ENCODE measurements at regions not wholly inside any gene's neighbourhood (a gene's known extent, or its start where the extent isn't known, plus 50 kb on each side); places are given as distances from the start of the nearest gene placed in this dataset.

GRCh38 chr17:79459846-79460245 is 151.0 kb downstream of the RBFOX3 start:
- no peaks in the 10 kb centered on the region for H3K4me1 Mint-ChIP-seq (ENCODE audit: low read depth, unreplicated experiment)
- H3K9me3 ChIP-seq = no peaks in the 10 kb centered on the region
- no peak overlapping the region for H3K27ac Mint-ChIP-seq (ENCODE audit: unreplicated experiment)
- H3K4me3 Mint-ChIP-seq (ENCODE audit: unreplicated experiment) = no peak overlapping the region
- no peaks in the 10 kb centered on the region for H3K9me3 Mint-ChIP-seq (ENCODE audit: unreplicated experiment)
- no peaks in the 10 kb centered on the region for H3K36me3 ChIP-seq (ENCODE audit: control insufficient read depth, insufficient read depth, low read length)
- H3K27me3 ChIP-seq (replicated peaks; ENCODE audit: control insufficient read depth, insufficient read depth, low read length) = no peaks in the 10 kb centered on the region
- CTCF ChIA-PET = no interaction called here
- DNase-seq = no peak
- no peak overlapping the region for H3K4me3 ChIP-seq (ENCODE audit: low read depth, low read length)
- BruUV-seq (replicated peaks) = no TSS peak
- H3K36me3 Mint-ChIP-seq (ENCODE audit: insufficient read depth, unreplicated experiment) = no peaks in the 10 kb centered on the region
- peaks cover 26% of the 10 kb centered on the region for H3K27me3 Mint-ChIP-seq (ENCODE audit: insufficient read depth, unreplicated experiment)
- TF ChIP-seq CTCF (IDR thresholded peaks at IDR 0.05; ENCODE audit: insufficient read depth in 1 of 2, low read depth in 1 of 2, low read length in 1 of 2, severe bottlenecking in 1 of 2, unreplicated experiment in 1 of 2) = no peak
- H3K4me1 ChIP-seq = no peaks in the 10 kb centered on the region
- intact Hi-C loops (cut with micrococcal nuclease; ENCODE audit: unreplicated experiment) = no loop called here
- POLR2A ChIA-PET = no interaction called here

DNA sequence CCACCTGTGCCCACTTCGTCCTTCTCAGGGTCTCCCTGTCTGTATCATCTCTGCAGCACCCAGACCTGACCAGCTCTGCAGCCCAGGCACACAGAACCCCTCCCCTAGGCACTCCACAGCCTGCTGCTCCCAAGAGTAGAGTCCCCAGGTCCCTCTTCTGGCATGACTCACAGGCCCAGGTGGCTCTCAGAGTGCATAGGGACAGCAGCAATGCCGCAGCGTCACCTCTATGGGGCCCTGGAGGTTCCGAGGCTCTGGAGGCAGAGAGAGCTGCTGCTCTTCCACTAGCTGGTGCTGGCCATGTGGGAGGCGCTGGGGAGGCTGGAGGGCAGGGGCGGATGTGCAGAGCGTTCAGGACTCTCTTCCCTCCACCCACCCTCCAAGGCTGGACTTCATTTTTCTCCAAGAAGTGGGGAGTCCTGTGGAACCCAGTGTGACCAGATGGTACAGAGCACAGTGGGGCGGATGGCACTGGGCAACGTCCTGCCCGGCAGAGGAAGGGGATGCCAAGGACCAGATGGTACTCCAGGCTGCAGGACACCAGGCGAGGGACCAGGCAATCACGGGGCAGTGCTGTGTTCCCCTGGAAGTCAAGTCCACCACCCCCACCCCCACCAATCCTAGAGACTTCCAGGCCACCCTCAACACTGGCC is 151.7 kb downstream of the RBFOX3 start:
- no peaks in the 10 kb centered on the region for H3K36me3 Mint-ChIP-seq (ENCODE audit: insufficient read depth, unreplicated experiment)
- no peaks in the 10 kb centered on the region for H3K9me3 ChIP-seq
- no peak for TF ChIP-seq CTCF (IDR thresholded peaks at IDR 0.05; ENCODE audit: insufficient read depth in 1 of 2, low read depth in 1 of 2, low read length in 1 of 2, severe bottlenecking in 1 of 2, unreplicated experiment in 1 of 2)
- no TSS peak for BruUV-seq (replicated peaks)
- H3K27me3 ChIP-seq (replicated peaks; ENCODE audit: control insufficient read depth, insufficient read depth, low read length) = no peaks in the 10 kb centered on the region
- no peaks in the 10 kb centered on the region for H3K4me1 ChIP-seq
- no peaks in the 10 kb centered on the region for H3K4me1 Mint-ChIP-seq (ENCODE audit: low read depth, unreplicated experiment)
- H3K9me3 Mint-ChIP-seq (ENCODE audit: unreplicated experiment) = no peaks in the 10 kb centered on the region
- DNase-seq = no peak
- intact Hi-C loops (cut with micrococcal nuclease; ENCODE audit: unreplicated experiment) = no loop called here
- H3K4me3 ChIP-seq (ENCODE audit: low read depth, low read length) = no peak overlapping the region
- H3K36me3 ChIP-seq (ENCODE audit: control insufficient read depth, insufficient read depth, low read length) = no peaks in the 10 kb centered on the region
- CTCF ChIA-PET = no interaction called here
- H3K27me3 Mint-ChIP-seq (ENCODE audit: insufficient read depth, unreplicated experiment) = peaks cover 25% of the 10 kb centered on the region
- no peak overlapping the region for H3K4me3 Mint-ChIP-seq (ENCODE audit: unreplicated experiment)
- no peak overlapping the region for H3K27ac Mint-ChIP-seq (ENCODE audit: unreplicated experiment)
- POLR2A ChIA-PET = no interaction called here

GRCh38 chr17:79458356-79458755 is 152.5 kb downstream of the RBFOX3 start:
- intact Hi-C loops (cut with micrococcal nuclease; ENCODE audit: unreplicated experiment) = no loop called here
- Mint-ChIP-seq H3K9me3 (ENCODE audit: unreplicated experiment) (no peaks in the 10 kb centered on the region), H3K4me3 (ENCODE audit: unreplicated experiment) (no peak overlapping the region), H3K27ac (ENCODE audit: unreplicated experiment) (no peak overlapping the region), H3K4me1 (ENCODE audit: low read depth, unreplicated experiment) (no peaks in the 10 kb centered on the region), H3K27me3 (ENCODE audit: insufficient read depth, unreplicated experiment) (peaks cover 27% of the 10 kb centered on the region), H3K36me3 (ENCODE audit: insufficient read depth, unreplicated experiment) (no peaks in the 10 kb centered on the region)
- CTCF ChIA-PET = no interaction called here
- H3K4me3 ChIP-seq (ENCODE audit: low read depth, low read length) = no peak overlapping the region
- no peak for TF ChIP-seq CTCF (IDR thresholded peaks at IDR 0.05; ENCODE audit: insufficient read depth in 1 of 2, low read depth in 1 of 2, low read length in 1 of 2, severe bottlenecking in 1 of 2, unreplicated experiment in 1 of 2)
- H3K27me3 ChIP-seq (replicated peaks; ENCODE audit: control insufficient read depth, insufficient read depth, low read length) = no peaks in the 10 kb centered on the region
- H3K4me1 ChIP-seq = no peaks in the 10 kb centered on the region
- no TSS peak for BruUV-seq (replicated peaks)
- no peaks in the 10 kb centered on the region for H3K9me3 ChIP-seq
- no peak for DNase-seq
- POLR2A ChIA-PET = no interaction called here
- no peaks in the 10 kb centered on the region for H3K36me3 ChIP-seq (ENCODE audit: control insufficient read depth, insufficient read depth, low read length)

Data from Caco-2 (cell line).